GM12878 (cell line): ENCODE measurements at regions not wholly inside any gene's neighbourhood (a gene's known extent, or its start where the extent isn't known, plus 50 kb on each side); places are given as distances from the start of the nearest gene placed in this dataset.

Experiments
- ATAC-seq: fragments of 200-7000 bp; cut with Tn5 transposase; 3 replicates; pipeline ENCODE4 v1.9.1; 2020; ENCODE audit warnings: mild to moderate bottlenecking, moderate library complexity
- BruUV-seq: library from RNA; stranded (reverse); fragments of 400-500 nt; replicated peaks from 2 replicates; lab custom pipeline; 2021; lab: Mats Ljungman, UMichigan
- CTCF ChIA-PET: fragments of 300-600 bp; sonication (Branson Sonifier 250); formaldehyde crosslinking; extraction: SDS; loops from one replicate; lab custom pipeline; 2021; ENCODE audit warnings: inconsistent platforms; lab: Yijun Ruan, JAX
- POLR2A ChIA-PET: fragments of 350-600 bp; formaldehyde crosslinking; extraction: SDS; loops from one replicate; lab custom pipeline; 2021; ENCODE audit warnings: inconsistent platforms; lab: Charles Lee
- RAD21 ChIA-PET: fragments of 300-600 bp; sonication (Branson Sonifier 250); formaldehyde crosslinking; loops from one replicate; lab custom pipeline; 2023; ENCODE audit warnings: antibody characterized with exemption; ENCODE audit not compliant: unreplicated experiment; lab: Charles Lee
- SMC1A ChIA-PET: fragments of 300-600 bp; sonication (Branson Sonifier 250); formaldehyde crosslinking; loops from one replicate; lab custom pipeline; 2023; ENCODE audit not compliant: unreplicated experiment, uncharacterized antibody; lab: Charles Lee
- DNase-seq: peaks from one replicate; pipeline ENCODE4 v3.0.0-alpha.2; 2011; ENCODE audit warnings: low read depth, low spot score
- FAIRE-seq: peaks from 3 replicates; lab custom pipeline; 2011; peaks lifted over from hg19 to GRCh38; lab: Jason Lieb, UNC
- H2AFZ ChIP-seq: 2 replicates; pipeline ENCODE4 v1.6.0; 2011; ENCODE audit warnings: low read depth, low read length, control low read depth; ENCODE audit not compliant: control insufficient read depth
- H3K27ac ChIP-seq: 2 replicates; pipeline ENCODE4 v1.5.1; 2011; ENCODE audit warnings: control low read depth; ENCODE audit not compliant: control insufficient read depth, insufficient read depth
- H3K27me3 ChIP-seq, 2 experiments: replicated peaks in 1 of 2; 2 replicates each; pipeline versions ENCODE4 v1.6.0 to v1.6.1; 2011; ENCODE audit warnings: low read length in 1 of 2; ENCODE audit not compliant: control insufficient read depth in 2 of 2, insufficient read depth in 2 of 2
- H3K36me3 ChIP-seq, 2 experiments: 2 replicates each; pipeline ENCODE4 v1.5.1; 2011; ENCODE audit warnings: low read length in 1 of 2; ENCODE audit not compliant: control insufficient read depth in 2 of 2, insufficient read depth in 2 of 2
- H3K4me1 ChIP-seq: 2 replicates; pipeline ENCODE4 v1.6.1; 2011; ENCODE audit warnings: mild to moderate bottlenecking, low read length, moderate library complexity, mixed read lengths; ENCODE audit not compliant: control insufficient read depth, insufficient read depth
- H3K4me2 ChIP-seq: 2 replicates; pipeline ENCODE4 v1.6.0; 2011; ENCODE audit warnings: control low read depth; ENCODE audit not compliant: control insufficient read depth, insufficient read depth
- H3K4me3 ChIP-seq: fragments of 200-600 bp; sonication (generic); 2 replicates; pipeline ENCODE4 v1.5.1; 2016
- H3K79me2 ChIP-seq: 2 replicates; pipeline ENCODE4 v1.6.0; 2011; ENCODE audit warnings: low read length; ENCODE audit not compliant: control insufficient read depth, insufficient read depth
- H3K9ac ChIP-seq: 2 replicates; pipeline ENCODE4 v1.8.0; 2011; ENCODE audit warnings: low read length, control low read depth, mixed read lengths; ENCODE audit not compliant: control insufficient read depth, insufficient read depth
- H3K9me3 ChIP-seq: replicated peaks from 3 replicates; pipeline ENCODE4 v1.5.1; 2011; ENCODE audit warnings: mild to moderate bottlenecking, low read length; ENCODE audit not compliant: control insufficient read depth, insufficient read depth
- H4K20me1 ChIP-seq: 2 replicates; pipeline ENCODE4 v1.6.0; 2011; ENCODE audit not compliant: control insufficient read depth, insufficient read depth
- ASH2L ChIP-seq: fragments of 300-600, 200-600 bp; sonication (generic); IDR thresholded peaks from 2 replicates; pipeline ENCODE4 v1.6.1; 2017; ENCODE audit warnings: low read depth, mild to moderate bottlenecking, borderline replicate concordance
- BACH1 ChIP-seq: fragments of 450-650 bp; IDR thresholded peaks from 2 replicates; pipeline ENCODE4 v1.6.1; 2017; ENCODE audit warnings: mild to moderate bottlenecking, borderline replicate concordance
- BHLHE40 ChIP-seq, 2 experiments: fragments of 450-650 bp in 1 of 2; IDR thresholded peaks; 2 replicates each; pipeline ENCODE4 v1.6.1; 2011 to 2017; ENCODE audit warnings: low read depth in 2 of 2, borderline replicate concordance in 1 of 2, improper control_type of control experiment in 1 of 2, low read length in 1 of 2, mild to moderate bottlenecking in 1 of 2
- CEBPB ChIP-seq, 2 experiments: fragments of 150-350 bp in 1 of 2; IDR thresholded peaks; 2 replicates each; pipeline ENCODE4 v1.6.1; 2012 to 2014; ENCODE audit warnings: low read depth in 2 of 2, low read length in 2 of 2, borderline replicate concordance in 1 of 2, inconsistent platforms in 1 of 2
- EGR1 ChIP-seq, 2 experiments: IDR thresholded peaks; 1 replicate in 1 of 2; 2 replicates in 1 of 2; pipeline ENCODE4 v1.6.1; 2011 to 2012; ENCODE audit warnings: low read depth in 2 of 2, low read length in 2 of 2, borderline replicate concordance in 1 of 2, mild to moderate bottlenecking in 1 of 2, moderate library complexity in 1 of 2
- ESRRA ChIP-seq: IDR thresholded peaks from 2 replicates; pipeline ENCODE4 v1.6.1; 2012; ENCODE audit warnings: mild to moderate bottlenecking, low read length, improper control_type of control experiment
- FOS ChIP-seq: IDR thresholded peaks from 3 replicates; pipeline ENCODE4 v1.6.1; 2011; ENCODE audit warnings: borderline replicate concordance; ENCODE audit not compliant: insufficient read length; ENCODE audit errors: extremely low read depth
- IRF4 ChIP-seq: IDR thresholded peaks from 2 replicates; pipeline ENCODE4 v1.6.1; 2011; ENCODE audit warnings: low read depth, low read length
- KAT2A ChIP-seq: conservative IDR thresholded peaks from 2 replicates; pipeline ENCODE4 v1.6.1; 2011; ENCODE audit warnings: low read depth, low read length; ENCODE audit not compliant: control insufficient read depth
- MTA3 ChIP-seq: IDR thresholded peaks from 2 replicates; pipeline ENCODE4 v1.6.1; 2012; ENCODE audit warnings: low read length, inconsistent platforms, borderline replicate concordance
- NFYA ChIP-seq: IDR thresholded peaks from 2 replicates; pipeline ENCODE4 v1.6.1; 2011; ENCODE audit warnings: low read depth, mild to moderate bottlenecking, low read length, improper control_type of control experiment, borderline replicate concordance
- PAX5 ChIP-seq: IDR thresholded peaks from 2 replicates; pipeline ENCODE4 v1.6.1; 2011; ENCODE audit warnings: low read depth, low read length, borderline replicate concordance
- POLR2AphosphoS5 ChIP-seq: IDR thresholded peaks from 2 replicates; pipeline ENCODE4 v1.6.1; 2011; ENCODE audit warnings: mild to moderate bottlenecking, low read length, inconsistent platforms
- RELA ChIP-seq: fragments of 450-650 bp; IDR thresholded peaks from 2 replicates; pipeline ENCODE4 v1.8.0; 2014; ENCODE audit warnings: borderline replicate concordance; ENCODE audit not compliant: partially characterized antibody
- RELB ChIP-seq: fragments of 450-650 bp; IDR thresholded peaks from 2 replicates; pipeline ENCODE4 v1.6.1; 2017; ENCODE audit warnings: low read depth, mild to moderate bottlenecking, moderate library complexity
- SIX5 ChIP-seq: IDR thresholded peaks from 2 replicates; pipeline ENCODE4 v1.6.1; 2011; ENCODE audit warnings: mild to moderate bottlenecking, low read depth, low read length, moderate library complexity; ENCODE audit not compliant: severe bottlenecking
- STAT3 ChIP-seq: IDR thresholded peaks from 2 replicates; pipeline ENCODE4 v1.6.1; 2011; ENCODE audit warnings: low read depth, low read length, improper control_type of control experiment
- TARDBP ChIP-seq: IDR thresholded peaks from 2 replicates; pipeline ENCODE4 v1.6.1; 2016; ENCODE audit warnings: borderline replicate concordance
- YY1 ChIP-seq: IDR thresholded peaks from 2 replicates; pipeline ENCODE4 v1.6.1; 2011; ENCODE audit warnings: low read depth, mild to moderate bottlenecking, low read length
- WGBS: methylation state at CpG from one replicate; pipeline ENCODE4 v1.1.6; 2016; ENCODE audit warnings: low lambda C conversion rate; ENCODE audit not compliant: insufficient replicate concordance, insufficient coverage; ENCODE audit errors: missing lambda C conversion rate; 5-methylcytosine and 5-hydroxymethylcytosine counted together
- in situ Hi-C: fragments of 300-500 bp; cut with MboI; formaldehyde crosslinking; loops from 9 replicates; pipeline ENCODE4 v1.14.3; 2018; ENCODE audit warnings: mixed read lengths
- intact Hi-C: fragments of 100-400 bp; cut with micrococcal nuclease; formaldehyde crosslinking; loops from one replicate; pipeline ENCODE4 v1.14.2; 2022; ENCODE audit not compliant: unreplicated experiment

- no peak for TF ChIP-seq ESRRA
- no peak for TF ChIP-seq CEBPB (IDR thresholded peaks at IDR 0.05; ENCODE audit: borderline replicate concordance in 1 of 2, low read depth in 2 of 2, low read length in 2 of 2)
- no peak for TF ChIP-seq SIX5
- no peak for TF ChIP-seq YY1
- no peak for TF ChIP-seq KAT2A
- no peak for TF ChIP-seq RELB
- no peak for TF ChIP-seq STAT3
- no peak for TF ChIP-seq MTA3
- TF ChIP-seq TARDBP = no peak
- TF ChIP-seq BHLHE40 (IDR thresholded peaks at IDR 0.05; ENCODE audit: borderline replicate concordance in 1 of 2, low read depth in 2 of 2, low read length in 1 of 2) = no peak
- no peak for TF ChIP-seq FOS
- TF ChIP-seq POLR2AphosphoS5 = no peak
- TF ChIP-seq RELA = no peak
- TF ChIP-seq IRF4 = no peak
- TF ChIP-seq BACH1 = no peak
- TF ChIP-seq ASH2L = no peak
- TF ChIP-seq NFYA = no peak
- TF ChIP-seq EGR1 (IDR thresholded peaks at IDR 0.05; ENCODE audit: borderline replicate concordance in 1 of 2, low read depth in 2 of 2, low read length in 2 of 2) = no peak
- no peak for TF ChIP-seq PAX5
- no peak for ATAC-seq
- in situ Hi-C loops (no loop called here), intact Hi-C loops (no loop called here)
- FAIRE-seq = no peak
- H3K4me1 ChIP-seq = no peaks in the 10 kb centered on the region
- H2AFZ ChIP-seq = no peak overlapping the region
- ChIA-PET RAD21 (no interaction called here), SMC1A (interaction anchor here (0.5 to 1.7 kb wide), 4 partner anchors 9 to 171 kb away, joined by 3 to 5 read pairs (median 4); no protein-coding TSS in a partner anchor), POLR2A (interaction anchor here (1.4 kb wide), 1 partner anchor 20 kb away, joined by 3 read pairs; no protein-coding TSS in a partner anchor), CTCF (interaction anchor here (0.7 kb wide), 3 partner anchors 15 to 426 kb away, joined by 3 read pairs; no protein-coding TSS in a partner anchor)
- no peak overlapping the region for H3K27ac ChIP-seq
- no peak overlapping the region for H3K4me3 ChIP-seq
- H4K20me1 ChIP-seq = no peaks in the 10 kb centered on the region
- H3K27me3 ChIP-seq = no peaks in the 10 kb centered on the region
- no TSS peak for BruUV-seq
- DNase-seq = no peak
- peaks cover 8% of the 10 kb centered on the region; the same call in 2 of the 3 replicates for H3K9me3 ChIP-seq
- no peaks in the 10 kb centered on the region for H3K36me3 ChIP-seq
- WGBS = 100% methylated on average over 1 of the region's 1 CpG
- H3K9ac ChIP-seq = no peak overlapping the region
- H3K79me2 ChIP-seq = no peaks in the 10 kb centered on the region
- H3K4me2 ChIP-seq = no peak overlapping the region
These were observed 81.1 kb upstream of the TLK1 start for GRCh38 chr2:171241771-171242170.
